ENCODE measurements at regions not wholly inside any gene's neighbourhood (a gene's known extent, or its start where the extent isn't known, plus 50 kb on each side); places are given as distances from the start of the nearest gene placed in this dataset.

DNA sequence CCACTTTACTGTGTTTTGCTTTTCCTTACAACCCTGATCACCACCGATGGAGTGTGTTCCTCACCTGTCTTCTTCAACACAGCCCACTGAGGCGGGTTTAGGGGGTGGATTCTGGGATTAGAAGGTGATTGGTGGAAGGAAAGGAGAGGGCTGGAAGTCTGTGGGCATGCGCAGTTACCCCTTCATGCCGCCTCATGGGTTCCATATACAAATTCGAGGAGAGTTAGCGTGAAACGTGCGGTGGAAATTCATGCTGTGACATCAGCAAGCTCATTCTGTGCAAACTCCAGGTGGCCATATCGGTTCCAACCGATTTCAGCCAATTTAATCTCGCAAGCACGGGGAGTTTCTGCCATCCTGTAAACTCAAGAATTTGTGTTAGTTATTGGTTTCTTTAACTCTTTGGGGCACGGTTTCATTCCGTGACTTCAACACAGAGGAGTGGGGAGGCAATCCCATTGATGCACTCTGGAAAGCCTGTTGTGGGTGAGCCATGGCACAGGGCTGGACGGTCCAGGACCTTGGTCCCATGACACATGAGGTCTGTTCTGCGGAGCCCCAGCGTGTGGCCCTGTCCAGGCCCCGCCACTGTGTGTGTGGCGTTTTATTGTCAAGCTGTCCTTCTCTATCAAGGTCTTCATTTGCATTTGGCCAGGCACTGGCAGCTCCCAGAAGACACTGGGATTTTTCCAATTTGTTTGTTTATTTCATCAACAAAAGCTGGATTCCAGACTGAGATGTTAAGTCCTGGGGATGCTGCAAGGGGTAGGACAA lies 482.8 kb upstream of the SULF2 start:
- H3K36me3 ChIP-seq (ENCODE audit: insufficient read depth, insufficient read length, low read length): no peaks in the 10 kb centered on the region
- no peak overlapping the region for H3K9ac ChIP-seq (ENCODE audit: insufficient read length, low read depth)
- TF ChIP-seq SUZ12 (IDR thresholded peaks at IDR 0.05; ENCODE audit: extremely low read depth, insufficient read depth, insufficient read length) (no peak), YY1 (IDR thresholded peaks at IDR 0.05; ENCODE audit: insufficient read depth, insufficient read length) (no peak), ZNF274 (IDR thresholded peaks at IDR 0.05; ENCODE audit: low read depth, low read length) (no peak)
- H3K9me3 ChIP-seq (ENCODE audit: insufficient read depth, low read length): peaks cover 7% of the 10 kb centered on the region; the same call in 1 of the 2 replicates
- H3K27me3 ChIP-seq (ENCODE audit: insufficient read depth, insufficient read length): no peaks in the 10 kb centered on the region
- no peaks in the 10 kb centered on the region for H3K4me1 ChIP-seq (ENCODE audit: insufficient read depth, insufficient read length)
- H3K4me3 ChIP-seq (ENCODE audit: insufficient read length, low read depth): no peak overlapping the region
- no peak for DNase-seq (ENCODE audit: low read depth, low spot score)

DNA sequence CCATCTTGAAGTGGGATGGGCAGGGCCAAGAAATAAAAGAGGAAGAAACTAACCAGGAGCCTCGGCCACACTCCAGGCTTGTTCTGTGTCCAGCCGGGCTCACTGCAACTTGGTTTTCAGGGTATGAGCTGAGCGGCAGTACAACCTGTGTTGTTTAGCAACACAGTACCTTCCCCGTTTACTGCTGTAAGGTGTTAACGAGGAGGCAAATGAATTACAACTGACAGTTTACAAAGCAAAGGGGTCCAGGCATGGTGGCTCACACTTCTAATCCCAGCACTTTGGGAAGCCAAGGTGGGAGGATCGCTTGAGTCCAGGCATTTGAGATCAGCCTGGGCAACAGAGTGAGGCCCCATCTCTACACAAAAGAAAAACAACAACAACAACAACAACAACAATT lies 481.3 kb upstream of the SULF2 start:
- Histone ChIP-seq H3K36me3 (ENCODE audit: insufficient read depth, insufficient read length, low read length) (no peaks in the 10 kb centered on the region), H3K4me3 (ENCODE audit: insufficient read length, low read depth) (no peak overlapping the region), H3K9me3 (ENCODE audit: insufficient read depth, low read length) (peaks cover 7% of the 10 kb centered on the region; the same call in 1 of the 2 replicates), H3K27me3 (ENCODE audit: insufficient read depth, insufficient read length) (no peaks in the 10 kb centered on the region), H3K9ac (ENCODE audit: insufficient read length, low read depth) (no peak overlapping the region), H3K4me1 (ENCODE audit: insufficient read depth, insufficient read length) (no peaks in the 10 kb centered on the region)
- no peak for TF ChIP-seq SUZ12 (IDR thresholded peaks at IDR 0.05; ENCODE audit: extremely low read depth, insufficient read depth, insufficient read length)
- TF ChIP-seq YY1 (IDR thresholded peaks at IDR 0.05; ENCODE audit: insufficient read depth, insufficient read length): no peak
- no peak for TF ChIP-seq ZNF274 (IDR thresholded peaks at IDR 0.05; ENCODE audit: low read depth, low read length)
- no peak for DNase-seq (ENCODE audit: low read depth, low spot score)

DNA sequence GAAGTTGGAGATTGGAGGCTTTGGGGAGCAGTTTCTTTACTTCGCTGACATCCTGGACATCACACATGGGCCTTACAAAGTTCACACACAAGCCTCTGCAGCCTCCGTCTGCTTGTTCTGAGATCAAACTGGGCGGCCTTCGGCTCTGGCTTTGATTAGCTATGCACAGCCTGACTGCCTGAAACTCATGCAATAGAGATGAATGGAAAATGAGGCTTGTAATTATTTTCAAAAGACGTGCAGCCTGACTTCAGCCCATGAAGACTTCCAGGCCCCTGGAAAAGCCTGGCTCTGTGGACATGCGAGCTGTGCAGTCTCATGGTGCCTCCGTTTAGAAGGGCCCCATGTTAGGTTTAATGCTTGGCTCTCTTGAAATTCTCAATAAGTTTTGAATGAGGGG lies 480.5 kb upstream of the SULF2 start:
- no peak for TF ChIP-seq ZNF274 (IDR thresholded peaks at IDR 0.05; ENCODE audit: low read depth, low read length)
- no peak for TF ChIP-seq YY1 (IDR thresholded peaks at IDR 0.05; ENCODE audit: insufficient read depth, insufficient read length)
- no peak for TF ChIP-seq SUZ12 (IDR thresholded peaks at IDR 0.05; ENCODE audit: extremely low read depth, insufficient read depth, insufficient read length)
- no peaks in the 10 kb centered on the region for H3K4me1 ChIP-seq (ENCODE audit: insufficient read depth, insufficient read length)
- DNase-seq (ENCODE audit: low read depth, low spot score): no peak
- H3K4me3 ChIP-seq (ENCODE audit: insufficient read length, low read depth): no peak overlapping the region
- H3K27me3 ChIP-seq (ENCODE audit: insufficient read depth, insufficient read length): no peaks in the 10 kb centered on the region
- H3K9me3 ChIP-seq (ENCODE audit: insufficient read depth, low read length): peaks cover 7% of the 10 kb centered on the region; the same call in 1 of the 2 replicates
- H3K9ac ChIP-seq (ENCODE audit: insufficient read length, low read depth): no peak overlapping the region
- H3K36me3 ChIP-seq (ENCODE audit: insufficient read depth, insufficient read length, low read length): no peaks in the 10 kb centered on the region

DNA sequence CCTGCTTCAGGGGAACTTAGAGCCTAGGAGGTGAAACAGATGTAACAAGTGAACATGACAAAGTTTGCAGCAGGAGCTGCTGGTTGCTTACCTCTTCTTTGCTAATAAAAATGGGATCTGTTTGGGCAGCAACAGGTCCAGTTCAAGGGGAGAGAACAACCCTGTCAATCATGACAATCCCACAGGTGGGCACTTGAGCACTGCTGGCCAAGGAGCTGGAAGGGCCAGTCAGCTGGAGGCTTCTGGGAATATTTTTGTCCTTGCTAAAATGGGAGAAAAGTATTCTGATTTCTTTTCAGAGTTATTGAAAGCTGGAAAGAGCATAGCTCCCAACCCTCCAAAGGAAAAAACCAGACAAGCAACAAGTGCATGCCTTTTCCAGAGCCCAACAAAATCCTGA lies 477.7 kb upstream of the SULF2 start:
- Histone ChIP-seq H3K9ac (ENCODE audit: insufficient read length, low read depth) (no peak overlapping the region), H3K4me1 (ENCODE audit: insufficient read depth, insufficient read length) (peaks cover 3% of the 10 kb centered on the region), H3K27me3 (ENCODE audit: insufficient read depth, insufficient read length) (no peaks in the 10 kb centered on the region), H3K36me3 (ENCODE audit: insufficient read depth, insufficient read length, low read length) (no peaks in the 10 kb centered on the region), H3K9me3 (ENCODE audit: insufficient read depth, low read length) (peaks cover 7% of the 10 kb centered on the region; the same call in 1 of the 2 replicates), H3K4me3 (ENCODE audit: insufficient read length, low read depth) (no peak overlapping the region)
- no peak for TF ChIP-seq YY1 (IDR thresholded peaks at IDR 0.05; ENCODE audit: insufficient read depth, insufficient read length)
- TF ChIP-seq ZNF274 (IDR thresholded peaks at IDR 0.05; ENCODE audit: low read depth, low read length): no peak
- TF ChIP-seq SUZ12 (IDR thresholded peaks at IDR 0.05; ENCODE audit: extremely low read depth, insufficient read depth, insufficient read length): no peak
- no peak for DNase-seq (ENCODE audit: low read depth, low spot score)

DNA sequence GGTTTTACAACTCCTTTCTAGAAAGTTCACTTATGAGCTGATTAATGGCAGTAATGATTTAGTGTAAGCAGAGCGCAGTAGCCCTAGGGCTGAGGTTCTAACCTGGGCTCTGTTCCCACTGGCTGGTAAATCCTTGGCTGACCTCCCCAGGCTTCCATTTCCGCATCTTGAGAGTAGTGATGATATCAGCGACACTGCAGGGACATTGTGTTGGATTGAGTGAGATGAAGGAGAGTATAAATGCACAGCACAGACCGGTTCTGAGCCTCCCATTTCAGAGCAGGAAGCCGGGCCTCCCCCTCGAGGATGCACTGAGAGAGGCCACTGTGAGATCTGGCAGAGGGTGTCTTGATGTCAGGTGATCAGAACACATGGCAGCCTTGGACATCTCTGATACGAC lies 477.2 kb upstream of the SULF2 start:
- no peak for DNase-seq (ENCODE audit: low read depth, low spot score)
- H3K4me3 ChIP-seq (ENCODE audit: insufficient read length, low read depth): no peak overlapping the region
- H3K36me3 ChIP-seq (ENCODE audit: insufficient read depth, insufficient read length, low read length): no peaks in the 10 kb centered on the region
- H3K9me3 ChIP-seq (ENCODE audit: insufficient read depth, low read length): peaks cover 4% of the 10 kb centered on the region; the same call in 1 of the 2 replicates
- no peaks in the 10 kb centered on the region for H3K27me3 ChIP-seq (ENCODE audit: insufficient read depth, insufficient read length)
- no peak for TF ChIP-seq ZNF274 (IDR thresholded peaks at IDR 0.05; ENCODE audit: low read depth, low read length)
- TF ChIP-seq YY1 (IDR thresholded peaks at IDR 0.05; ENCODE audit: insufficient read depth, insufficient read length): no peak
- peaks cover 3% of the 10 kb centered on the region for H3K4me1 ChIP-seq (ENCODE audit: insufficient read depth, insufficient read length)
- H3K9ac ChIP-seq (ENCODE audit: insufficient read length, low read depth): no peak overlapping the region

DNA sequence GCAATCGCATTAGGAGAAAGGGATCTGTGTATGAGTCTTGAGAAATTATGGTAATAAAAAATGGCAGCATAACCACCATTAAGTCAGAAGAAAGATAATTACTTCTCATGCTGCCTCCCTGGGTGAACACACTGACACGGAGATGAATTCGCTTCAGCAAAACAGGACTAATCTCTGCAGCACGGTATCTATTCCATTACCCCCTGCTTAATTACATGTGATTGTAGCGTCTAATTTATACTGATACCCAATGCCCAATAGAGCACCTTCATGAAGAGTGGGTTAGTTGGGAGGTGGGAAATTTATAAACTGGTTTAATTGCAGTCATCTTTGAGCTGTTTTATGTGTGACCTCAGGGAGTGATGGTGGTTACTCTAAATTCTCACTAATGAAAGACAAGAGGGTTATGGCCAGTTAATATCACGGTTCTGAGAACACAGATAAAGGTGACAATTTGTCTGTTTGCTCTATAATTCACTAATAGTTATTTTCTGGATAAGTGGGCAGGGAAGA lies 476.2 kb upstream of the SULF2 start:
- no peak for DNase-seq (ENCODE audit: low read depth, low spot score)
- H3K4me1 ChIP-seq (ENCODE audit: insufficient read depth, insufficient read length): peaks cover 3% of the 10 kb centered on the region
- no peak for TF ChIP-seq ZNF274 (IDR thresholded peaks at IDR 0.05; ENCODE audit: low read depth, low read length)
- no peak overlapping the region for H3K9ac ChIP-seq (ENCODE audit: insufficient read length, low read depth)
- no peaks in the 10 kb centered on the region for H3K36me3 ChIP-seq (ENCODE audit: insufficient read depth, insufficient read length, low read length)
- no peaks in the 10 kb centered on the region for H3K27me3 ChIP-seq (ENCODE audit: insufficient read depth, insufficient read length)
- H3K4me3 ChIP-seq (ENCODE audit: insufficient read length, low read depth): no peak overlapping the region
- H3K9me3 ChIP-seq (ENCODE audit: insufficient read depth, low read length): no peaks in the 10 kb centered on the region

DNA sequence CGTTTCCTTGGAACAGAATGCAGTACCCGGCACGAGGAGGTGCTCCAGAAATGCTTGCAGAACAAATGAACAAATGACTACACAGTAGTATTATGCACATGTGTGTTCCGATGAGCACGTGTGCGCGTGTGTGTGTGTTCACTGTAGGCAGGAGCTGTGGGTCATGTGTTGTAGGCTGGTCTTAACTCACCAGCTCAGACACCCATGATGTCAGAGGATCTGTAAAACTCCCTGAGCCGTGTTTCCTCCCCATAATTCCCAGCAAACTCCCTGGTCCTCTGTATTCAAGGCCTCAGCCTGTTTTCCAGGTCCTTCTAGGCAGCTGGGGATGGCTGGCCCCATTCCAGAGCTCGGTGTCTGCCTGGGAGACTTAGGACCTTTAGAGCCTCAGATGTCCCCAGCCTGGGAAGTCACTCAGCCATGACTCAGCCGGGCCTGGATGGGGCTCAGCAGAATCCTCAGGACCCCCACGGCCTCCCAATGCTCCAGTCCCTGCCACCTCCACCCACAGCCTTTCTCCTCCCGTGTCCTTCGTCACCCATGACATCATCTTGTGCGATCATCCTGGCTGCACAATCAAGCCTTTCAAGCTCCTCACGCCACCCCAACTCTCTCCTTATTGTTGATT lies 475.0 kb upstream of the SULF2 start:
- no peak overlapping the region for H3K4me3 ChIP-seq (ENCODE audit: insufficient read length, low read depth)
- no peak for DNase-seq (ENCODE audit: low read depth, low spot score)
- H3K36me3 ChIP-seq (ENCODE audit: insufficient read depth, insufficient read length, low read length): no peaks in the 10 kb centered on the region
- TF ChIP-seq SUZ12 (IDR thresholded peaks at IDR 0.05; ENCODE audit: extremely low read depth, insufficient read depth, insufficient read length): no peak
- no peak for TF ChIP-seq YY1 (IDR thresholded peaks at IDR 0.05; ENCODE audit: insufficient read depth, insufficient read length)
- TF ChIP-seq ZNF274 (IDR thresholded peaks at IDR 0.05; ENCODE audit: low read depth, low read length): no peak
- H3K9ac ChIP-seq (ENCODE audit: insufficient read length, low read depth): no peak overlapping the region
- no peaks in the 10 kb centered on the region for H3K27me3 ChIP-seq (ENCODE audit: insufficient read depth, insufficient read length)
- no peaks in the 10 kb centered on the region for H3K9me3 ChIP-seq (ENCODE audit: insufficient read depth, low read length)
- H3K4me1 ChIP-seq (ENCODE audit: insufficient read depth, insufficient read length): peaks cover 3% of the 10 kb centered on the region
